H1 (cell line): ENCODE measurements at regions not wholly inside any gene's neighbourhood (a gene's known extent, or its start where the extent isn't known, plus 50 kb on each side); places are given as distances from the start of the nearest gene placed in this dataset.

Experiments used
- CTCF ChIA-PET: fragments of 300-600 bp; sonication (Branson Sonifier 250); formaldehyde crosslinking; loops from one replicate; lab custom pipeline; 2021; ENCODE audit not compliant: partially characterized antibody; lab: Charles Lee
- POLR2A ChIA-PET: fragments of 300-600 bp; sonication (Branson Sonifier 250); formaldehyde crosslinking; loops from one replicate; lab custom pipeline; 2021; ENCODE audit warnings: inconsistent platforms; ENCODE audit not compliant: partially characterized antibody; lab: Charles Lee
- DNase-seq, 2 experiments: peaks; one replicate each; pipeline versions ENCODE4 v3.0.0 to v3.0.0-alpha.2; 2010 to 2022; ENCODE audit warnings: low spot score in 2 of 2, low read depth in 1 of 2, mixed read lengths in 1 of 2
- FAIRE-seq: peaks from 2 replicates; lab custom pipeline; 2011; peaks lifted over from hg19 to GRCh38; lab: Jason Lieb, UNC
- H2AFZ ChIP-seq: 2 replicates; pipeline ENCODE4 v1.8.1; 2012; ENCODE audit warnings: low read length, inconsistent platforms
- H2AK5ac ChIP-seq: 2 replicates; pipeline ENCODE4 v1.6.1; 2013; ENCODE audit warnings: low read depth, low read length
- H2BK120ac ChIP-seq: replicated peaks from 2 replicates; pipeline ENCODE3; 2013; ENCODE audit warnings: low read depth, low read length, inconsistent platforms
- H2BK12ac ChIP-seq: 2 replicates; pipeline ENCODE4 v1.6.1; 2013; ENCODE audit warnings: low read depth, low read length
- H2BK15ac ChIP-seq: 2 replicates; pipeline ENCODE4 v1.6.1; 2013; ENCODE audit warnings: low read length
- H2BK20ac ChIP-seq: 2 replicates; pipeline ENCODE4 v1.6.1; 2013; ENCODE audit warnings: low read length
- H2BK5ac ChIP-seq: 2 replicates; pipeline ENCODE4 v1.6.1; 2013; ENCODE audit warnings: low read depth, low read length
- H3K14ac ChIP-seq: 2 replicates; pipeline ENCODE4 v1.6.1; 2013; ENCODE audit warnings: inconsistent platforms; ENCODE audit not compliant: insufficient read length
- H3K18ac ChIP-seq: 2 replicates; pipeline ENCODE4 v1.6.1; 2013; ENCODE audit warnings: low read length; ENCODE audit errors: extremely low read depth
- H3K23ac ChIP-seq: 2 replicates; pipeline ENCODE4 v1.6.1; 2013; ENCODE audit warnings: inconsistent platforms; ENCODE audit not compliant: insufficient read length
- H3K23me2 ChIP-seq: 2 replicates; pipeline ENCODE4 v1.6.1; 2013; ENCODE audit warnings: low read depth, low read length
- H3K27ac ChIP-seq: 2 replicates; pipeline ENCODE4 v1.6.1; 2011; ENCODE audit warnings: low read depth, low read length, inconsistent platforms
- H3K27me3 ChIP-seq, 4 experiments: replicated peaks in 1 of 4; 1 replicate in 1 of 4; 2 replicates in 3 of 4; pipeline versions ENCODE4 v1.6.1 to v1.8.1; 2011 to 2013; ENCODE audit warnings: low read length in 3 of 4, mild to moderate bottlenecking in 3 of 4, inconsistent platforms in 2 of 4, mixed read lengths in 2 of 4, moderate library complexity in 1 of 4; ENCODE audit not compliant: control insufficient read depth in 3 of 4, insufficient read depth in 3 of 4; ENCODE audit errors: extremely low read depth in 1 of 4
- H3K36me3 ChIP-seq, 4 experiments: 2 replicates each; pipeline versions ENCODE4 v1.6.1 to v1.8.1; 2011 to 2013; ENCODE audit warnings: mild to moderate bottlenecking in 4 of 4, low read length in 3 of 4, moderate library complexity in 2 of 4, control low read depth in 1 of 4, inconsistent platforms in 1 of 4; ENCODE audit not compliant: insufficient read depth in 4 of 4, control insufficient read depth in 2 of 4
- H3K4ac ChIP-seq: replicated peaks from 2 replicates; pipeline ENCODE3; 2013; ENCODE audit warnings: low read length, low read depth, mixed read lengths, inconsistent platforms; ENCODE audit not compliant: insufficient read length
- H3K4me1 ChIP-seq, 4 experiments: replicated peaks in 1 of 4; 1 replicate in 1 of 4; 2 replicates in 3 of 4; pipeline versions ENCODE4 v1.6.1 to v1.8.1; 2011 to 2013; ENCODE audit warnings: low read length in 3 of 4, inconsistent platforms in 2 of 4, mixed read lengths in 1 of 4; ENCODE audit not compliant: insufficient read depth in 4 of 4, control insufficient read depth in 3 of 4
- H3K4me2 ChIP-seq, 2 experiments: 2 replicates each; pipeline versions ENCODE4 v1.6.1 to v1.8.1; 2011 to 2013; ENCODE audit warnings: low read depth in 2 of 2, low read length in 2 of 2, control low read depth in 1 of 2, inconsistent platforms in 1 of 2, mild to moderate bottlenecking in 1 of 2; ENCODE audit not compliant: insufficient read depth in 1 of 2
- H3K4me3 ChIP-seq, 4 experiments: fragments of 200-600, 300-600 bp in 1 of 4; sonication (generic), shearing (Covaris generic), sonication (Bioruptor Twin) in 1 of 4; 2 replicates each; pipeline versions ENCODE4 v1.5.1 to v1.8.1; 2011 to 2016; ENCODE audit warnings: low read length in 4 of 4, low read depth in 3 of 4, control low read depth in 2 of 4, inconsistent platforms in 2 of 4, mild to moderate bottlenecking in 2 of 4, mixed read lengths in 1 of 4, moderate library complexity in 1 of 4; ENCODE audit not compliant: insufficient read depth in 2 of 4; ENCODE audit errors: extremely low read depth in 1 of 4
- H3K56ac ChIP-seq: replicated peaks from 2 replicates; pipeline ENCODE3; 2013; ENCODE audit warnings: low read depth, mild to moderate bottlenecking, mixed read lengths, low read length, inconsistent platforms; ENCODE audit not compliant: insufficient read length
- H3K79me1 ChIP-seq: 2 replicates; pipeline ENCODE4 v1.6.1; 2013; ENCODE audit warnings: low read depth, low read length, control low read depth
- H3K79me2 ChIP-seq, 2 experiments: 2 replicates each; pipeline versions ENCODE4 v1.6.1 to v1.8.1; 2012 to 2013; ENCODE audit warnings: low read length in 2 of 2, mild to moderate bottlenecking in 2 of 2, inconsistent platforms in 1 of 2; ENCODE audit not compliant: insufficient read depth in 2 of 2, control insufficient read depth in 1 of 2
- H3K9ac ChIP-seq, 4 experiments: replicated peaks in 1 of 4; 1 replicate in 1 of 4; 2 replicates in 3 of 4; pipeline versions ENCODE4 v1.6.1 to v1.8.1; 2011 to 2013; ENCODE audit warnings: low read depth in 3 of 4, low read length in 3 of 4, control low read depth in 2 of 4, mild to moderate bottlenecking in 2 of 4, moderate library complexity in 2 of 4, inconsistent platforms in 1 of 4; ENCODE audit errors: extremely low read depth in 1 of 4
- H3K9me3 ChIP-seq, 2 experiments: 2 replicates each; pipeline versions ENCODE4 v1.6.1 to v1.8.1; 2012 to 2013; ENCODE audit warnings: mild to moderate bottlenecking in 2 of 2, moderate library complexity in 2 of 2, control low read depth in 1 of 2, inconsistent platforms in 1 of 2, low read depth in 1 of 2, low read length in 1 of 2, mixed read lengths in 1 of 2; ENCODE audit not compliant: insufficient read depth in 2 of 2
- H4K20me1 ChIP-seq, 2 experiments: replicated peaks in 1 of 2; 2 replicates each; pipeline versions ENCODE3 to v1.8.1; 2011 to 2013; ENCODE audit warnings: inconsistent platforms in 2 of 2, low read length in 2 of 2, mild to moderate bottlenecking in 1 of 2; ENCODE audit not compliant: insufficient read depth in 2 of 2, control insufficient read depth in 1 of 2
- H4K5ac ChIP-seq: 2 replicates; pipeline ENCODE4 v1.6.1; 2013; ENCODE audit warnings: low read length, low read depth, mixed read lengths, inconsistent platforms; ENCODE audit not compliant: insufficient read length
- H4K8ac ChIP-seq: 2 replicates; pipeline ENCODE4 v1.8.0; 2013; ENCODE audit warnings: mild to moderate bottlenecking, moderate library complexity, low read length, inconsistent platforms; ENCODE audit not compliant: insufficient read depth; ENCODE audit errors: extremely low read depth
- H4K91ac ChIP-seq: replicated peaks from 2 replicates; pipeline ENCODE3; 2013; ENCODE audit warnings: low read length, mixed read lengths, inconsistent platforms; ENCODE audit not compliant: insufficient read length
- BCL11A ChIP-seq, 2 experiments: IDR thresholded peaks; one replicate each; pipeline ENCODE4 v1.6.1; 2011; ENCODE audit warnings: low read depth in 2 of 2, low read length in 2 of 2, mild to moderate bottlenecking in 2 of 2
- BRCA1 ChIP-seq: IDR thresholded peaks from 2 replicates; pipeline ENCODE4 v1.6.1; 2012; ENCODE audit warnings: low read depth, low read length, improper control_type of control experiment
- CEBPB ChIP-seq: IDR thresholded peaks from 2 replicates; pipeline ENCODE4 v1.6.1; 2012; ENCODE audit warnings: low read depth, low read length
- CHD2 ChIP-seq: IDR thresholded peaks from 2 replicates; pipeline ENCODE4 v1.6.1; 2012; ENCODE audit warnings: low read length, improper control_type of control experiment
- EZH2 ChIP-seq: fragments of 200-600 bp; sonication (generic); IDR thresholded peaks from 2 replicates; pipeline ENCODE4 v1.7.1; 2012; ENCODE audit warnings: low read depth, mild to moderate bottlenecking, moderate library complexity, low read length, inconsistent platforms; ENCODE audit not compliant: severe bottlenecking
- NANOG ChIP-seq: IDR thresholded peaks from 2 replicates; pipeline ENCODE4 v1.6.1; 2011; ENCODE audit warnings: low read length, low read depth, mild to moderate bottlenecking, inconsistent platforms; ENCODE audit not compliant: insufficient read depth, poor library complexity, severe bottlenecking
- POLR2A ChIP-seq, 2 experiments: IDR thresholded peaks; 1 replicate in 1 of 2; 2 replicates in 1 of 2; pipeline ENCODE4 v1.6.1; 2011; ENCODE audit warnings: low read depth in 2 of 2, low read length in 2 of 2, mild to moderate bottlenecking in 2 of 2; ENCODE audit errors: control extremely low read depth in 1 of 2
- WGBS, 2 experiments: shearing (Covaris generic) in 1 of 2; methylation state at CpG; one replicate each; pipeline versions ENCODE4 v1.1.6 to v1.1.7; 2013 to 2015; ENCODE audit warnings: low lambda C conversion rate in 2 of 2, mixed read lengths in 2 of 2, inconsistent platforms in 1 of 2, low coverage in 1 of 2, missing lambda C conversion rate in 1 of 2; ENCODE audit not compliant: insufficient replicate concordance in 2 of 2, insufficient coverage in 1 of 2, insufficient read length in 1 of 2; ENCODE audit errors: extremely low coverage in 1 of 2, missing lambda C conversion rate in 1 of 2; 5-methylcytosine and 5-hydroxymethylcytosine counted together

- ChIA-PET POLR2A (no interaction called here), CTCF (no interaction called here)
- Histone ChIP-seq H2BK15ac (no peak overlapping the region), H4K91ac (no peak overlapping the region), H3K56ac (no peak overlapping the region), H3K27me3 (no peaks in the 10 kb centered on the region; a peak in 1 of 7 replicates), H3K4me3 (no peak overlapping the region), H3K36me3 (no peaks in the 10 kb centered on the region), H3K27ac (no peak overlapping the region), H2BK20ac (no peak overlapping the region), H3K18ac (no peak overlapping the region), H3K79me2 (no peaks in the 10 kb centered on the region), H4K8ac (no peak overlapping the region), H3K4me1 (no peaks in the 10 kb centered on the region), H3K14ac (no peak overlapping the region), H3K4ac (no peak overlapping the region), H2AFZ (no peak overlapping the region), H4K20me1 (no peaks in the 10 kb centered on the region), H2BK12ac (no peak overlapping the region), H4K5ac (no peak overlapping the region), H3K79me1 (no peaks in the 10 kb centered on the region), H2BK5ac (no peak overlapping the region), H3K9ac (no peak overlapping the region), H3K23me2 (no peaks in the 10 kb centered on the region), H2AK5ac (no peak overlapping the region), H3K23ac (no peak overlapping the region), H3K9me3 (no peaks in the 10 kb centered on the region), H3K4me2 (no peak overlapping the region), H2BK120ac (no peak overlapping the region)
- FAIRE-seq (no peak), DNase-seq (no peak)
- 88% methylated on average over 6 of the region's 6 CpGs; no CpG with 5 or more reads in 1 of the 2 experiments for WGBS, 2 experiments
- TF ChIP-seq CEBPB (no peak), POLR2A (IDR thresholded peaks at IDR 0.05; ENCODE audit: control extremely low read depth in 1 of 2, low read depth in 2 of 2, low read length in 2 of 2) (no peak), NANOG (no peak), BCL11A (IDR thresholded peaks at IDR 0.05; ENCODE audit: low read depth in 2 of 2, low read length in 2 of 2) (no peak), EZH2 (no peak), BRCA1 (no peak), CHD2 (no peak)
Observed at GRCh38 chr3:176479248-176479647, 718.0 kb downstream of the TBL1XR1 start.
